Karpas-422 (cell line): ENCODE measurements at regions not wholly inside any gene's neighbourhood (a gene's known extent, or its start where the extent isn't known, plus 50 kb on each side); places are given as distances from the start of the nearest gene placed in this dataset.

Experiments used
- DNase-seq: peaks from one replicate; pipeline ENCODE4 v3.0.0-alpha.2; 2015
- H2AFZ ChIP-seq: fragments of 200-600 bp; sonication (generic); 2 replicates; pipeline ENCODE4 v1.6.1; 2014; ENCODE audit warnings: antibody characterized with exemption, low read length, mixed read lengths
- H3K27ac ChIP-seq: fragments of 200-600 bp; sonication (generic); 2 replicates; pipeline ENCODE4 v1.5.1; 2014; ENCODE audit warnings: mild to moderate bottlenecking, low read length, moderate library complexity
- H3K27me3 ChIP-seq: fragments of 200-600 bp; sonication (generic); 2 replicates; pipeline ENCODE4 v1.6.1; 2014; ENCODE audit warnings: low read length, mixed read lengths
- H3K36me3 ChIP-seq: fragments of 200-600 bp; sonication (generic); 2 replicates; pipeline ENCODE4 v1.6.1; 2014; ENCODE audit warnings: low read length, mixed read lengths; ENCODE audit not compliant: insufficient read depth
- H3K4me1 ChIP-seq: fragments of 200-600 bp; sonication (generic); 2 replicates; pipeline ENCODE4 v1.6.1; 2014; ENCODE audit warnings: mild to moderate bottlenecking, low read length, mixed read lengths
- H3K4me2 ChIP-seq: fragments of 200-600 bp; sonication (generic); 2 replicates; pipeline ENCODE4 v1.6.1; 2014; ENCODE audit warnings: low read length, low read depth, mild to moderate bottlenecking; ENCODE audit not compliant: poor library complexity, severe bottlenecking
- H3K4me3 ChIP-seq: fragments of 200-600 bp; sonication (generic); 2 replicates; pipeline ENCODE4 v1.5.1; 2014; ENCODE audit warnings: mild to moderate bottlenecking, antibody characterized with exemption, low read length, mixed read lengths
- H3K79me2 ChIP-seq: fragments of 200-600 bp; sonication (generic); 2 replicates; pipeline ENCODE4 v1.6.1; 2014; ENCODE audit warnings: mild to moderate bottlenecking, low read length, mixed read lengths
- H3K9ac ChIP-seq: fragments of 200-600 bp; sonication (generic); 2 replicates; pipeline ENCODE4 v1.6.0; 2014; ENCODE audit warnings: low read length
- H3K9me2 ChIP-seq: fragments of 200-600 bp; sonication (generic), shearing (Covaris generic); replicated peaks from 2 replicates; pipeline ENCODE4 v1.6.0; 2014; ENCODE audit warnings: mild to moderate bottlenecking, low read length, moderate library complexity; ENCODE audit not compliant: insufficient read depth
- H3K9me3 ChIP-seq: fragments of 300-700, 200-600 bp; sonication (generic); 2 replicates; pipeline ENCODE4 v1.6.1; 2014; ENCODE audit warnings: low read length, mixed read lengths
- H4K20me1 ChIP-seq: fragments of 200-600 bp; sonication (generic); 2 replicates; pipeline ENCODE4 v1.6.1; 2014; ENCODE audit warnings: mild to moderate bottlenecking, antibody characterized with exemption, low read length, low read depth; ENCODE audit not compliant: insufficient read depth

DNA sequence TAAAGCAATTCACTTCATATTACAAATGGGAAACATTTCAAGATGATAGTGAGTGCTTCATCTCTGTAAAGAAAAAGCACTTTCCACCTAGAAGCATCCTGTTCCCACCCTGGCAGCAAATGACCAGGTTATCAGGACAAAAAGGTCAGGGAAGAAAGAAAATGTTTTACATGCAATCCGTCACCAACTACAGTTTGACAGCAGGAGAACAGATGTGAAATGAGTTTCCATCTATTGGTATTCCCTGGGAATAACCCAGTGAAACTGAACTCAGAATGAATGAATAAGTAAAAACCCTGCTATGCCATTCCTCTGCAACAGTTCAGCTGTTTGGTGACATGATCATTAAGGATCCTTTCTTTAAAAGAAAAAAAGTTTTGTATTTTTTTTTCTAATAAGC, 67.6 kb downstream of the HTR1A start:
- H3K27ac ChIP-seq = no peak overlapping the region
- DNase-seq = no peak
- H3K9me3 ChIP-seq = no peaks in the 10 kb centered on the region

DNA sequence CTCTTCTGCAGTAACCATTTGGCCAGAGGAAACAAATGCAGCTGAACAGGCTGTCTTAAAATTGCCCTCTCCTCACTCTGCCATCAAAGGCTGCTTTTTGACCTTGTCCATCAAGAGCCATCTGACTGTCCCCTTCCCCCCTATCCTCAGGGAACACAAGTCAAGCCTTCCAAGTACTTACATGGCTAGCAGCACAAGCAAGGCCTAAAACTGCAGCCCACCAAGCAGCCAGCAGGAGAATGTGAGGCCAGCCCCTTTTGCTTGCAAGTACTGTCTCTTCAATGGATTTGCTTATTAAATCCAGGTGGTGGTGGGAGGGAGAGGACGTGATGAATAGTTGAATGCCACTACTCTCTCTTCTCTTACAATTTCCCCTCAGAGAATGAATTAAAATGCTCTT, 83.5 kb downstream of the HTR1A start:
- Histone ChIP-seq H2AFZ (no peak overlapping the region), H3K27ac (no peak overlapping the region), H3K9me2 (no peaks in the 10 kb centered on the region), H3K79me2 (no peaks in the 10 kb centered on the region), H3K4me1 (no peaks in the 10 kb centered on the region), H3K27me3 (no peaks in the 10 kb centered on the region), H3K9me3 (no peaks in the 10 kb centered on the region), H3K36me3 (no peaks in the 10 kb centered on the region), H3K4me2 (no peak overlapping the region), H4K20me1 (no peaks in the 10 kb centered on the region), H3K9ac (no peak overlapping the region), H3K4me3 (no peak overlapping the region)
- no peak for DNase-seq

More for the DNA sequence above, 67.6 kb downstream of the HTR1A start:
- Histone ChIP-seq H3K9ac (no peak overlapping the region), H3K79me2 (no peaks in the 10 kb centered on the region), H3K4me3 (no peak overlapping the region), H3K9me2 (0 out of 2 replicates have a peak, but pooled peaks cover 3% of the 10 kb centered on the region), H3K36me3 (no peaks in the 10 kb centered on the region), H2AFZ (no peak overlapping the region), H3K4me1 (no peaks in the 10 kb centered on the region), H3K27me3 (no peaks in the 10 kb centered on the region), H3K4me2 (no peak overlapping the region), H4K20me1 (no peaks in the 10 kb centered on the region)

DNA sequence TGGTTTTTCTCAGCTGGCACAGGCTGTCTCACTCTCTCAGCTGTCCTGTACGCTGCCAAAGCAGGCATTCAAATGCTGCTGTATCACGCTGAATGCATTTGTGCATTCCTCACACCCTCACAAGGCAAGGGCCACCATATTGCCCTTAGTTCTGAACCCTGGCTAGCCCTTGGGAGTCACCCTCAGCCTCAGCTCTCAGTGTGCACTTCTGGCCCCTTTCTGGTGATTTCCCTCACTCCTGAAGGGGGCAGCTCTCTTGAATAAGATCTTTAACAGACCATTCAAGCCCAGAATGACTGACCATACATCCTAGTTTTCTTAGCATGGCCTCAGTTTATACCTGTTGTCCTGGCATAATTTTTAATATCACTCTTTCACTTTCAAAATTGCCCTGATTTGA, 84.3 kb downstream of the HTR1A start:
- Histone ChIP-seq H3K36me3 (no peaks in the 10 kb centered on the region), H3K4me2 (no peak overlapping the region), H2AFZ (no peak overlapping the region), H3K4me1 (no peaks in the 10 kb centered on the region), H3K27ac (no peak overlapping the region), H4K20me1 (no peaks in the 10 kb centered on the region), H3K9ac (no peak overlapping the region), H3K79me2 (no peaks in the 10 kb centered on the region), H3K27me3 (no peaks in the 10 kb centered on the region), H3K9me2 (no peaks in the 10 kb centered on the region), H3K4me3 (no peak overlapping the region), H3K9me3 (no peaks in the 10 kb centered on the region)
- DNase-seq = no peak

DNA sequence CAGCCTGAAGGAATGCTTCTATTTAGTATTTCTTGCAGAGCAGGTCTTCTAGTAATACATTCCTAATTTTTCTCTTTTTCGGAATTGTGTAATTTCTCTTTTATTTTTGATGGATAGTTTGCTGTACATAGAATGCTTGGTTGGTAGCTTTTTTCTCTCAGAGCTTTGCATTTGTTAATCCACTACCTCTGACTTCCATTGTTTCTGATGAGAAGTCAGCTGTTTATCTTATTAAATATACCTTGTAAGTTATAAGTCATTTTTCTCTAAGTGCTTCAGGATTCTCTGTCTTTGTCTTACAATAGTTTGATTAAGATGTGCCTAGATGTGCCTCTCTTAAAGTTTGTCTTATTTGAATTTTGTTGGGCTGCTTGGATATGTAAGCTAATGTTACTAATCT, 101.9 kb downstream of the HTR1A start:
- H3K27me3 ChIP-seq = no peaks in the 10 kb centered on the region
- peaks cover 10% of the 10 kb centered on the region for H3K9me3 ChIP-seq

GRCh38 chr5:63854076-63854475, 108.2 kb downstream of the HTR1A start:
- Histone ChIP-seq H3K9me3 (peaks cover 2% of the 10 kb centered on the region; the same call in 1 of the 2 replicates), H3K27ac (no peak overlapping the region), H3K4me2 (no peak overlapping the region), H3K36me3 (no peaks in the 10 kb centered on the region), H3K27me3 (no peaks in the 10 kb centered on the region), H3K79me2 (no peaks in the 10 kb centered on the region), H3K9ac (no peak overlapping the region), H3K9me2 (no peaks in the 10 kb centered on the region), H2AFZ (no peak overlapping the region), H4K20me1 (no peaks in the 10 kb centered on the region), H3K4me3 (no peak overlapping the region), H3K4me1 (no peaks in the 10 kb centered on the region)
- no peak for DNase-seq

More for the DNA sequence above, 101.9 kb downstream of the HTR1A start:
- Histone ChIP-seq H3K9ac (no peak overlapping the region), H2AFZ (no peak overlapping the region), H3K4me1 (no peaks in the 10 kb centered on the region), H3K9me2 (no peaks in the 10 kb centered on the region), H3K36me3 (no peaks in the 10 kb centered on the region), H3K79me2 (no peaks in the 10 kb centered on the region), H3K4me3 (no peak overlapping the region), H3K4me2 (no peak overlapping the region), H3K27ac (no peak overlapping the region), H4K20me1 (no peaks in the 10 kb centered on the region)
- DNase-seq = no peak

DNA sequence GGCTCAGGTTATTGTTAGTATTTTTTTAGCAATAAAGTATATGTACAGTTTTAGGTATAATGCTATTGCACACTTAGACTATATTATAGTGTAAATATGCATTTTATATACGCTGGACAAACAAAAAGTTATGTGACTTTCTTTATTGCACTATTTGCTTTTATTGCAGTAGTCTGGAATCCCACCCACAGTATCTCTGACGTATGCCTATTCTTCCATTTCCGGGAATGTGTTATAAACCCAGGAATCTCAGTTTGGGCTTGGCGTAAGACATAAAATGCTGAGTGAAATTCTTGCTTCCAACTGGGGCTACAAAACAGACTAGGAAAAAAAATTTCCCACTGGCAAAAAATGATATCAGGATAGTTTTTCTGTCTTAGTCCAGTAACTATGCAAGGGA, 119.1 kb downstream of the HTR1A start:
- H3K4me2 ChIP-seq = no peak overlapping the region
- no peaks in the 10 kb centered on the region for H3K79me2 ChIP-seq
- H3K36me3 ChIP-seq = no peaks in the 10 kb centered on the region
- H3K9ac ChIP-seq = no peak overlapping the region
- no peaks in the 10 kb centered on the region for H3K27me3 ChIP-seq
- H3K4me3 ChIP-seq = no peak overlapping the region
- H4K20me1 ChIP-seq = no peaks in the 10 kb centered on the region
- H3K27ac ChIP-seq = no peak overlapping the region
- H3K9me2 ChIP-seq = no peaks in the 10 kb centered on the region; the same call in 1 of the 2 replicates
- peaks cover 3% of the 10 kb centered on the region; the same call in 1 of the 2 replicates for H3K9me3 ChIP-seq
- DNase-seq = no peak
- no peak overlapping the region for H2AFZ ChIP-seq
- H3K4me1 ChIP-seq = no peaks in the 10 kb centered on the region

DNA sequence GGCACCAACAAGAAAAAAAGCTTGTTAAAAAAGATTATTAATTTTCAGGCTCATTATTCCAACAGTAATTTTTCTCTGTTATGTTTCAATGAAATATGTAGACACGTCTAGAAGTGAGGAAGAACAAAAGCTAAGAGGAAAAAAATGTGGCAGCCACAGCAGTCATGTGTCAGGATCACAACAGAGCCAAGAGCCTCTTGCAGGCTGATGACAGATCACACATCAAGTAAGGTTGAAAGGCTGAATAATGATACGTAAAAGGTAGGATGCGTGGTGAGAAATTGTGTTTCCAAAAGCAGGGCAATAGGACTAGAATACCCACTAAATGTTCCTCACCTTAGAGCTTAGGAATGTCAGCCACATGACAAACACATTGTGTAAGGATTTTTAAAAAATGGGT, 124.8 kb downstream of the HTR1A start:
- Histone ChIP-seq H3K9me2 (no peaks in the 10 kb centered on the region; the same call in 1 of the 2 replicates), H3K9ac (no peak overlapping the region), H3K27ac (no peak overlapping the region), H3K36me3 (no peaks in the 10 kb centered on the region), H3K79me2 (no peaks in the 10 kb centered on the region), H3K4me2 (no peak overlapping the region), H4K20me1 (no peaks in the 10 kb centered on the region), H3K27me3 (no peaks in the 10 kb centered on the region), H3K4me1 (no peaks in the 10 kb centered on the region), H2AFZ (no peak overlapping the region), H3K9me3 (peaks cover 3% of the 10 kb centered on the region; the same call in 1 of the 2 replicates), H3K4me3 (no peak overlapping the region)
- DNase-seq = no peak

GRCh38 chr5:63831381-63831780, 130.9 kb downstream of the HTR1A start:
- no peak overlapping the region for H3K4me3 ChIP-seq
- H3K9me2 ChIP-seq = 0 out of 2 replicates have a peak, but pooled peaks cover 5% of the 10 kb centered on the region
- peaks cover 3% of the 10 kb centered on the region; the same call in 1 of the 2 replicates for H3K9me3 ChIP-seq
- H3K4me2 ChIP-seq = no peak overlapping the region
- no peaks in the 10 kb centered on the region for H4K20me1 ChIP-seq
- H3K9ac ChIP-seq = no peak overlapping the region
- DNase-seq = no peak
- H3K4me1 ChIP-seq = no peaks in the 10 kb centered on the region
- H3K36me3 ChIP-seq = no peaks in the 10 kb centered on the region
- H3K27ac ChIP-seq = no peak overlapping the region
- H2AFZ ChIP-seq = no peak overlapping the region
- H3K79me2 ChIP-seq = no peaks in the 10 kb centered on the region
- H3K27me3 ChIP-seq = no peaks in the 10 kb centered on the region

DNA sequence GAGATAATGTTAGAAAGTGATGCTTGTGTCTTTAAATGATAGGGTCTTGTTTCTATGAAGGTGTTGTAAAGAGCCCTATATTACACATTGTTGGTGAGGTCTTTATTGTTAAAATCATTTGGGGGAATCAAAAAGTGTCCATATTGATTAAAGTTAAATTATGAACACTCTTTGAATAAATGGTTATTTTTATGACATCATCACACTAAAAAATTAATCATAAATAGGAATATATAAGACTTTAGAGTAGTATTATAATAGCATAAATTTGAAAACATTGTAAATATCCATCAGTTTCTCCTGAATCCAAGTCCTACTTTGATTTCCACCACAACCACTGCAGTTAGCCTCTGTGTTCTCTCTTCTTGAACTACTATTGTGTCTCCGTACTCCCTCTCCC, 136.3 kb downstream of the HTR1A start:
- Histone ChIP-seq H3K9me2 (0 out of 2 replicates have a peak, but pooled peaks cover 5% of the 10 kb centered on the region), H3K27ac (no peak overlapping the region), H3K4me2 (no peak overlapping the region), H3K36me3 (no peaks in the 10 kb centered on the region), H3K9ac (no peak overlapping the region), H3K9me3 (no peaks in the 10 kb centered on the region), H3K79me2 (no peaks in the 10 kb centered on the region), H2AFZ (no peak overlapping the region), H3K27me3 (no peaks in the 10 kb centered on the region), H3K4me1 (no peaks in the 10 kb centered on the region), H3K4me3 (no peak overlapping the region), H4K20me1 (no peaks in the 10 kb centered on the region)
- DNase-seq = no peak
